ENCODE measurements at regions not wholly inside any gene's neighbourhood (a gene's known extent, or its start where the extent isn't known, plus 50 kb on each side); places are given as distances from the start of the nearest gene placed in this dataset.

- Histone ChIP-seq H3K4me3 (no peak overlapping the region), H3K27ac (no peak overlapping the region), H3K4me1 (no peaks in the 10 kb centered on the region), H3K27me3 (no peaks in the 10 kb centered on the region), H3K36me3 (no peaks in the 10 kb centered on the region), H3K9me3 (no peaks in the 10 kb centered on the region)
- no peak for TF ChIP-seq CTCF (IDR thresholded peaks at IDR 0.05)
- DNase-seq (ENCODE audit: low spot score) = no peak
Observed at GRCh38 chr7:136140469-136140868, 163.3 kb upstream of the MTPN start.

- H3K27ac ChIP-seq = no peak overlapping the region
- no peak overlapping the region for H3K4me3 ChIP-seq
- no peaks in the 10 kb centered on the region for H3K4me1 ChIP-seq
- TF ChIP-seq CTCF (IDR thresholded peaks at IDR 0.05) = no peak
- no peaks in the 10 kb centered on the region for H3K27me3 ChIP-seq
- H3K9me3 ChIP-seq = no peaks in the 10 kb centered on the region
- H3K36me3 ChIP-seq = no peaks in the 10 kb centered on the region
- no peak for DNase-seq (ENCODE audit: low spot score)
Observed at GRCh38 chr7:136139417-136139816, 162.3 kb upstream of the MTPN start.

GRCh38 chr7:136138991-136139390, 161.8 kb upstream of the MTPN start:
- H3K4me1 ChIP-seq = no peaks in the 10 kb centered on the region
- no peak for TF ChIP-seq CTCF (IDR thresholded peaks at IDR 0.05)
- no peak overlapping the region for H3K27ac ChIP-seq
- no peaks in the 10 kb centered on the region for H3K36me3 ChIP-seq
- no peaks in the 10 kb centered on the region for H3K9me3 ChIP-seq
- H3K4me3 ChIP-seq = no peak overlapping the region
- H3K27me3 ChIP-seq = no peaks in the 10 kb centered on the region
- DNase-seq (ENCODE audit: low spot score) = no peak

- H3K27ac ChIP-seq = no peak overlapping the region
- H3K9me3 ChIP-seq = no peaks in the 10 kb centered on the region
- no peaks in the 10 kb centered on the region for H3K4me1 ChIP-seq
- no peak for TF ChIP-seq CTCF (IDR thresholded peaks at IDR 0.05)
- no peak overlapping the region for H3K4me3 ChIP-seq
- no peak for DNase-seq (ENCODE audit: low spot score)
- H3K27me3 ChIP-seq = no peaks in the 10 kb centered on the region
- H3K36me3 ChIP-seq = no peaks in the 10 kb centered on the region
Observed at GRCh38 chr7:136136906-136137454, 159.8 kb upstream of the MTPN start.

- H3K9me3 ChIP-seq = no peaks in the 10 kb centered on the region
- no peak overlapping the region for H3K4me3 ChIP-seq
Observed at GRCh38 chr7:136134503-136134902, 157.3 kb upstream of the MTPN start.

More at GRCh38 chr7:136134503-136134902, 157.3 kb upstream of the MTPN start:
- no peak for DNase-seq (ENCODE audit: low spot score)
- Histone ChIP-seq H3K4me1 (no peaks in the 10 kb centered on the region), H3K36me3 (no peaks in the 10 kb centered on the region), H3K27ac (no peak overlapping the region), H3K27me3 (no peaks in the 10 kb centered on the region)
- TF ChIP-seq CTCF (IDR thresholded peaks at IDR 0.05) = no peak
